Activated CD4-positive, alpha-beta T cell treated with anti-CD3 and anti-CD28 coated beads, Interleukin-2, amount 10 ng/mL, durations not matched to agents 7 days and 5 days (primary cell): ENCODE measurements at regions not wholly inside any gene's neighbourhood (a gene's known extent, or its start where the extent isn't known, plus 50 kb on each side); places are given as distances from the start of the nearest gene placed in this dataset.

ENCODE experiments used
- CTCF ChIA-PET: fragments of 350-600 bp; sonication (Branson Sonifier 250); formaldehyde crosslinking; loops from one replicate; lab custom pipeline; 2021; ENCODE audit warnings: antibody characterized with exemption; lab: Charles Lee
- POLR2A ChIA-PET: fragments of 350-600 bp; sonication (Branson Sonifier 250); formaldehyde crosslinking; loops from one replicate; lab custom pipeline; 2021; ENCODE audit warnings: antibody characterized with exemption; lab: Charles Lee
- DNase-seq: peaks from one replicate; pipeline ENCODE4 v3.0.0-alpha.2; 2020
- H3K27ac Mint-ChIP-seq: one replicate; pipeline ENCODE4 v1.8.0; 2021; ENCODE audit warnings: mild to moderate bottlenecking, moderate library complexity, mixed read lengths
- H3K27me3 Mint-ChIP-seq: one replicate; pipeline ENCODE4 v1.8.0; 2021; ENCODE audit warnings: mixed read lengths
- H3K36me3 Mint-ChIP-seq: one replicate; pipeline ENCODE4 v1.8.0; 2021; ENCODE audit warnings: low read depth, mixed read lengths
- H3K4me1 Mint-ChIP-seq: one replicate; pipeline ENCODE4 v1.8.0; 2021; ENCODE audit warnings: mixed read lengths
- H3K4me3 Mint-ChIP-seq: one replicate; pipeline ENCODE4 v1.8.0; 2021; ENCODE audit warnings: mild to moderate bottlenecking, moderate library complexity, mixed read lengths
- H3K9me3 Mint-ChIP-seq: one replicate; pipeline ENCODE4 v1.8.0; 2021; ENCODE audit warnings: mixed read lengths

GRCh38 chr6:24052590-24052961 lies 73.4 kb upstream of the NRSN1 start:
- no peak overlapping the region for H3K4me3 Mint-ChIP-seq

GRCh38 chr6:24053057-24053456 lies 73.0 kb upstream of the NRSN1 start:
- Mint-ChIP-seq H3K9me3 (no peaks in the 10 kb centered on the region), H3K4me3 (no peak overlapping the region), H3K27me3 (no peaks in the 10 kb centered on the region), H3K36me3 (no peaks in the 10 kb centered on the region), H3K27ac (no peak overlapping the region), H3K4me1 (no peaks in the 10 kb centered on the region)
- POLR2A ChIA-PET = no interaction called here
- no peak for DNase-seq
- CTCF ChIA-PET = no interaction called here

More at GRCh38 chr6:24052590-24052961, 73.4 kb upstream of the NRSN1 start:
- Mint-ChIP-seq H3K27ac (no peak overlapping the region), H3K36me3 (no peaks in the 10 kb centered on the region), H3K4me1 (no peaks in the 10 kb centered on the region), H3K27me3 (no peaks in the 10 kb centered on the region), H3K9me3 (no peaks in the 10 kb centered on the region)
- ChIA-PET CTCF (no interaction called here), POLR2A (no interaction called here)
- DNase-seq = no peak

GRCh38 chr6:24054388-24054787 lies 71.6 kb upstream of the NRSN1 start:
- Mint-ChIP-seq H3K36me3 (no peaks in the 10 kb centered on the region), H3K27ac (no peak overlapping the region), H3K4me1 (no peaks in the 10 kb centered on the region), H3K9me3 (no peaks in the 10 kb centered on the region), H3K4me3 (no peak overlapping the region), H3K27me3 (no peaks in the 10 kb centered on the region)
- POLR2A ChIA-PET = no interaction called here
- DNase-seq = no peak
- CTCF ChIA-PET = no interaction called here

GRCh38 chr6:24056567-24056966 lies 69.4 kb upstream of the NRSN1 start:
- no peaks in the 10 kb centered on the region for H3K27me3 Mint-ChIP-seq
- no peaks in the 10 kb centered on the region for H3K9me3 Mint-ChIP-seq
- CTCF ChIA-PET = no interaction called here
- H3K4me1 Mint-ChIP-seq = no peaks in the 10 kb centered on the region
- H3K36me3 Mint-ChIP-seq = no peaks in the 10 kb centered on the region
- H3K4me3 Mint-ChIP-seq = no peak overlapping the region
- no peak overlapping the region for H3K27ac Mint-ChIP-seq
- no peak for DNase-seq
- POLR2A ChIA-PET = no interaction called here

GRCh38 chr6:24057030-24057429 lies 69.0 kb upstream of the NRSN1 start:
- Mint-ChIP-seq H3K27me3 (no peaks in the 10 kb centered on the region), H3K4me3 (no peak overlapping the region), H3K4me1 (no peaks in the 10 kb centered on the region), H3K36me3 (no peaks in the 10 kb centered on the region), H3K27ac (no peak overlapping the region), H3K9me3 (no peaks in the 10 kb centered on the region)
- no peak for DNase-seq
- ChIA-PET POLR2A (no interaction called here), CTCF (no interaction called here)

GRCh38 chr6:24060982-24061754 lies 64.8 kb upstream of the NRSN1 start:
- CTCF ChIA-PET = interaction anchor here (0.6 kb wide), 1 partner anchor 111 kb away, joined by 3 read pairs; no protein-coding TSS in a partner anchor
- POLR2A ChIA-PET = no interaction called here
- H3K9me3 Mint-ChIP-seq = no peaks in the 10 kb centered on the region
- H3K4me3 Mint-ChIP-seq = no peak overlapping the region
- H3K36me3 Mint-ChIP-seq = no peaks in the 10 kb centered on the region
- H3K27me3 Mint-ChIP-seq = no peaks in the 10 kb centered on the region
- DNase-seq = no peak
- no peaks in the 10 kb centered on the region for H3K4me1 Mint-ChIP-seq
- H3K27ac Mint-ChIP-seq = no peak overlapping the region

GRCh38 chr6:24064106-24064505 lies 61.9 kb upstream of the NRSN1 start:
- DNase-seq = no peak
- H3K36me3 Mint-ChIP-seq = no peaks in the 10 kb centered on the region
- H3K9me3 Mint-ChIP-seq = no peaks in the 10 kb centered on the region
- no peak overlapping the region for H3K27ac Mint-ChIP-seq
- H3K4me1 Mint-ChIP-seq = no peaks in the 10 kb centered on the region
- ChIA-PET POLR2A (no interaction called here), CTCF (no interaction called here)
- H3K4me3 Mint-ChIP-seq = no peak overlapping the region
- no peaks in the 10 kb centered on the region for H3K27me3 Mint-ChIP-seq

- no peak for DNase-seq
- no peaks in the 10 kb centered on the region for H3K4me1 Mint-ChIP-seq
- no peak overlapping the region for H3K27ac Mint-ChIP-seq
- POLR2A ChIA-PET = no interaction called here
- no peak overlapping the region for H3K4me3 Mint-ChIP-seq
- no peaks in the 10 kb centered on the region for H3K36me3 Mint-ChIP-seq
- H3K9me3 Mint-ChIP-seq = no peaks in the 10 kb centered on the region
- H3K27me3 Mint-ChIP-seq = no peaks in the 10 kb centered on the region
- CTCF ChIA-PET = no interaction called here
Measured at GRCh38 chr6:24064832-24065231, 61.2 kb upstream of the NRSN1 start.

- Mint-ChIP-seq H3K4me3 (no peak overlapping the region), H3K36me3 (no peaks in the 10 kb centered on the region), H3K9me3 (no peaks in the 10 kb centered on the region), H3K27ac (no peak overlapping the region), H3K4me1 (no peaks in the 10 kb centered on the region), H3K27me3 (no peaks in the 10 kb centered on the region)
- ChIA-PET CTCF (no interaction called here), POLR2A (no interaction called here)
- no peak for DNase-seq
Measured at GRCh38 chr6:24069526-24069925, 56.5 kb upstream of the NRSN1 start.

- no peaks in the 10 kb centered on the region for H3K4me1 Mint-ChIP-seq
- ChIA-PET POLR2A (no interaction called here), CTCF (no interaction called here)
- H3K4me3 Mint-ChIP-seq = no peak overlapping the region
- no peak overlapping the region for H3K27ac Mint-ChIP-seq
- H3K36me3 Mint-ChIP-seq = no peaks in the 10 kb centered on the region
- H3K9me3 Mint-ChIP-seq = no peaks in the 10 kb centered on the region
- no peak for DNase-seq
- H3K27me3 Mint-ChIP-seq = no peaks in the 10 kb centered on the region
Measured at GRCh38 chr6:24072038-24072746, 53.8 kb upstream of the NRSN1 start.

- Mint-ChIP-seq H3K4me1 (no peaks in the 10 kb centered on the region), H3K4me3 (no peak overlapping the region), H3K9me3 (peaks cover 1% of the 10 kb centered on the region), H3K27me3 (no peaks in the 10 kb centered on the region), H3K36me3 (no peaks in the 10 kb centered on the region), H3K27ac (no peak overlapping the region)
- CTCF ChIA-PET = interaction anchor here (0.5 kb wide), 1 partner anchor 1457 kb away, joined by 5 read pairs; no protein-coding TSS in a partner anchor
- no peak for DNase-seq
- POLR2A ChIA-PET = interaction anchor here (0.6 kb wide), 1 partner anchor 749 kb away, joined by 3 read pairs; no protein-coding TSS in a partner anchor
Measured at GRCh38 chr6:24076011-24076410, 50.0 kb upstream of the NRSN1 start.
